DND-41 (cell line): ENCODE measurements at regions not wholly inside any gene's neighbourhood (a gene's known extent, or its start where the extent isn't known, plus 50 kb on each side); places are given as distances from the start of the nearest gene placed in this dataset.

Source experiments
- ATAC-seq: fragments of 200-7000 bp; cut with Tn5 transposase; 3 replicates; pipeline ENCODE4 v1.9.1; 2021; ENCODE audit warnings: low read depth; ENCODE audit not compliant: insufficient read depth
- DNase-seq: peaks from one replicate; pipeline ENCODE4 v3.0.0-alpha.2; 2020
- H2AFZ ChIP-seq: 2 replicates; pipeline ENCODE4 v1.6.0; 2012; ENCODE audit warnings: low read depth, low read length
- H3K27ac ChIP-seq: 2 replicates; pipeline ENCODE4 v1.5.1; 2012; ENCODE audit warnings: low read length, inconsistent platforms
- H3K27me3 ChIP-seq: fragments of 200-600 bp; sonication (generic); 2 replicates; pipeline ENCODE4 v1.6.0; 2012; ENCODE audit warnings: low read length, mild to moderate bottlenecking, inconsistent platforms; ENCODE audit not compliant: insufficient read depth, poor library complexity
- H3K36me3 ChIP-seq: 2 replicates; pipeline ENCODE4 v1.5.1; 2012; ENCODE audit warnings: low read length, inconsistent platforms; ENCODE audit not compliant: insufficient read depth
- H3K4me1 ChIP-seq: 2 replicates; pipeline ENCODE4 v1.5.1; 2012; ENCODE audit warnings: mild to moderate bottlenecking, low read length; ENCODE audit not compliant: insufficient read depth
- H3K4me2 ChIP-seq: 2 replicates; pipeline ENCODE4 v1.6.0; 2012; ENCODE audit warnings: mild to moderate bottlenecking, moderate library complexity, low read length, inconsistent platforms; ENCODE audit not compliant: insufficient read depth
- H3K4me3 ChIP-seq, 2 experiments: fragments of 200-600 bp in 1 of 2; shearing (Covaris generic) in 1 of 2; 2 replicates each; pipeline ENCODE4 v1.5.1; 2012 to 2016; ENCODE audit warnings: inconsistent platforms in 2 of 2, low read length in 2 of 2, mild to moderate bottlenecking in 2 of 2, low read depth in 1 of 2, moderate library complexity in 1 of 2
- H3K79me2 ChIP-seq: 2 replicates; pipeline ENCODE4 v1.6.0; 2012; ENCODE audit warnings: low read length, inconsistent platforms; ENCODE audit not compliant: insufficient read depth
- H3K9ac ChIP-seq: 2 replicates; pipeline ENCODE4 v1.6.0; 2012; ENCODE audit warnings: low read depth, mild to moderate bottlenecking, inconsistent platforms, low read length, moderate library complexity
- H3K9me3 ChIP-seq: 2 replicates; pipeline ENCODE4 v1.5.1; 2012; ENCODE audit warnings: low read length, moderate library complexity, mild to moderate bottlenecking, inconsistent platforms; ENCODE audit not compliant: insufficient read depth, severe bottlenecking
- H4K20me1 ChIP-seq: 2 replicates; pipeline ENCODE4 v1.6.0; 2012; ENCODE audit warnings: low read length; ENCODE audit not compliant: insufficient read depth
- CTCF ChIP-seq: IDR thresholded peaks from 2 replicates; pipeline ENCODE4 v1.5.1; 2012; ENCODE audit warnings: borderline replicate concordance, low read length, moderate library complexity, mild to moderate bottlenecking; ENCODE audit not compliant: poor library complexity, severe bottlenecking; ENCODE audit errors: extremely low read depth
- EZH2 ChIP-seq: IDR thresholded peaks from 3 replicates; pipeline ENCODE4 v1.6.1; 2012; ENCODE audit warnings: borderline replicate concordance, low read depth, mild to moderate bottlenecking, moderate library complexity, low read length, inconsistent platforms; ENCODE audit not compliant: severe bottlenecking

GRCh38 chr2:8134473-8134932, 547.4 kb upstream of the ID2 start:
- Histone ChIP-seq H3K4me1 (no peaks in the 10 kb centered on the region), H3K4me3 (no peak overlapping the region), H2AFZ (0 out of 2 replicates have a peak overlapping the region, but pooled peaks have one; percentile 15), H3K27me3 (no peaks in the 10 kb centered on the region), H3K9ac (no peak overlapping the region), H3K27ac (no peak overlapping the region), H4K20me1 (no peaks in the 10 kb centered on the region), H3K79me2 (no peaks in the 10 kb centered on the region), H3K4me2 (no peak overlapping the region), H3K36me3 (no peaks in the 10 kb centered on the region), H3K9me3 (no peaks in the 10 kb centered on the region)
- ATAC-seq: no peak
- TF ChIP-seq CTCF (no peak), EZH2 (no peak)
- no peak for DNase-seq

- no peaks in the 10 kb centered on the region for H4K20me1 ChIP-seq
- H3K27me3 ChIP-seq: no peaks in the 10 kb centered on the region
- H3K9me3 ChIP-seq: no peaks in the 10 kb centered on the region
- ATAC-seq: no peak
- peaks cover 5% of the 10 kb centered on the region; the same call in 1 of the 2 replicates for H3K4me1 ChIP-seq
- no peak overlapping the region for H3K27ac ChIP-seq
- no peaks in the 10 kb centered on the region for H3K79me2 ChIP-seq
- H3K4me3 ChIP-seq: no peak overlapping the region
- TF ChIP-seq CTCF (no peak), EZH2 (no peak)
- H3K9ac ChIP-seq: no peak overlapping the region
- H2AFZ ChIP-seq: 0 out of 2 replicates have a peak overlapping the region, but pooled peaks have one; percentile 15
- no peak overlapping the region for H3K4me2 ChIP-seq
- H3K36me3 ChIP-seq: no peaks in the 10 kb centered on the region
- no peak for DNase-seq
Measured at GRCh38 chr2:8134985-8135682, 546.7 kb upstream of the ID2 start.

- Histone ChIP-seq H3K36me3 (no peaks in the 10 kb centered on the region), H3K79me2 (no peaks in the 10 kb centered on the region), H3K9me3 (no peaks in the 10 kb centered on the region), H3K4me2 (no peak overlapping the region), H2AFZ (no peak overlapping the region), H4K20me1 (no peaks in the 10 kb centered on the region), H3K4me3 (no peak overlapping the region), H3K9ac (no peak overlapping the region), H3K4me1 (peaks cover 5% of the 10 kb centered on the region; the same call in 1 of the 2 replicates), H3K27me3 (no peaks in the 10 kb centered on the region), H3K27ac (no peak overlapping the region)
- DNase-seq: no peak
- ATAC-seq: no peak
- TF ChIP-seq CTCF: no peak
- no peak for TF ChIP-seq EZH2
Measured at GRCh38 chr2:8137801-8138200, 544.1 kb upstream of the ID2 start.
